ENCODE measurements at regions not wholly inside any gene's neighbourhood (a gene's known extent, or its start where the extent isn't known, plus 50 kb on each side); places are given as distances from the start of the nearest gene placed in this dataset.

DNA sequence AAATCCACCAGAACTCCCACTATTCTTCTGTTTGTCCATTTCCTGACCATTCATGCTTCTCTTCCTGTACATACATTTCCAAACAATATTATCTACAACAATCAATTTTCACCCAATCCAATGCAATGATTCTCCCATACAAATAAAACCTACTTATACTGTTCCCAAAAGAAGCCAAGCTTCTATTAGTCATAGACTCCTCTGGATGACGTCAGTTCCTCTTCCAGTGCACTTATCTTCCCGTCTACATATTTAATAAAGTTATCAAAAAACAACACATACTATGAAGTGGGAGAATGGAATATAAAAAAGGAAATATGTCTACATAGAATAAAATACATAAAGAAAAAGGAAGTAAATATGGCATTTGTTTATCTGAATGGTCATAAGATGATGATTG lies 165.4 kb downstream of the FOXG1 start:
- Histone ChIP-seq H2AK5ac (ENCODE audit: low read length) (no peak overlapping the region), H4K8ac (ENCODE audit: low read depth, low read length) (no peak overlapping the region), H2BK120ac (ENCODE audit: insufficient read depth, low read length, poor library complexity) (no peak overlapping the region), H3K4me2 (ENCODE audit: low read length) (no peak overlapping the region), H3K27ac (ENCODE audit: low read depth, low read length) (no peak overlapping the region), H3K23ac (ENCODE audit: low read length) (no peak overlapping the region), H3K79me2 (ENCODE audit: control insufficient read depth, insufficient read depth, low read length, poor library complexity) (no peaks in the 10 kb centered on the region), H3K18ac (ENCODE audit: low read length) (no peak overlapping the region), H3K36me3 (ENCODE audit: control insufficient read depth in 1 of 2, insufficient read depth in 2 of 2, low read length in 2 of 2) (no peaks in the 10 kb centered on the region), H2BK12ac (ENCODE audit: low read length) (no peak overlapping the region), H3K9me3 (ENCODE audit: insufficient read depth, low read depth, low read length) (no peaks in the 10 kb centered on the region), H2BK5ac (ENCODE audit: low read depth, low read length, poor library complexity) (no peak overlapping the region), H3K79me1 (ENCODE audit: low read length) (no peaks in the 10 kb centered on the region), H3K4ac (ENCODE audit: low read depth, low read length) (no peak overlapping the region), H3K14ac (ENCODE audit: low read length) (no peak overlapping the region), H3K4me1 (ENCODE audit: control insufficient read depth in 1 of 2, insufficient read depth in 2 of 2, low read length in 2 of 2) (no peaks in the 10 kb centered on the region), H3K4me3 (ENCODE audit: low read depth, low read length) (no peak overlapping the region), H2AFZ (ENCODE audit: insufficient read depth, low read length, poor library complexity) (no peak overlapping the region), H3K9ac (ENCODE audit: low read length) (no peak overlapping the region), H4K91ac (ENCODE audit: low read depth, low read length) (no peak overlapping the region), H4K12ac (ENCODE audit: low read depth, low read length) (no peak overlapping the region), H3K27me3 (ENCODE audit: insufficient read depth, low read length) (no peaks in the 10 kb centered on the region)
- DNase-seq: no peak
- no CpG with 5 or more reads among the region's 2 CpGs for WGBS (ENCODE audit: extremely low coverage, insufficient coverage, insufficient read length)

DNA sequence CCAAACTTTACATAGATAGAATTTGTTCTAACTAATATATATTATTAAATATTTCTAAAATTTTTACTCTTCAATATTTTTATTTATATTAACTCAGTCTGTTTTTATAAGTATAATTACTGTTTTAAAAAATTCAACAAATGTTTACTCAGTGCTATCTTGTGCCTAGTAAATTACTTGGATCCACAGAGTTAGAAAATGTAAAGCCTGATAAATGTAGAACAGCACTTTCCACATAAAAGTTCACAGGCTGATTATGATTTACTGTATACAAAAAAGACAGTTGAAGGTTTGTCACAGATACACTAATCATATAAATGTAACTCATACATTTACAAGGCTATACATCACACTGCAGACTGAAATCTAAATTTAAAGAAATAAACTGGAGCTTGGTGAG lies 170.0 kb downstream of the FOXG1 start:
- Histone ChIP-seq H3K9ac (ENCODE audit: low read length) (no peak overlapping the region), H3K79me1 (ENCODE audit: low read length) (no peaks in the 10 kb centered on the region)

DNA sequence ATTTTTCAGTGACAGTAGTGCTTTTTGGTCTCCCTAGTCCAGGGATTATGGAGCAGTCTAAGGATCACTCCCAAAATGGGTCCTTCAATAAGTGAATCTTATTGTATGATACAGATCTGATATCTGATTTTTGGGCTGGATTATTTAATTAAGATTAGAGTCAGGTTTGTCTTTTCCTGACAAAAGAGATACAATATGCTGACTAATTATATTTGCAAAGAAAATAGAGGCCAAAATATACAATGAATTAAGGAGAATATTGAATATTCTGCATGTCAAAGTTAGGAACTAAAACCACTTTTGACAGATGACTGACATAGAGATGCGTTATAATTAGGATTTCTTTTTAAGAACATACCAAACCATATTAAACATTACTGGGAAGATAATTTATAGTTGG lies 175.2 kb downstream of the FOXG1 start:
- H3K18ac ChIP-seq (ENCODE audit: low read length): no peak overlapping the region
- no peak overlapping the region for H3K14ac ChIP-seq (ENCODE audit: low read length)
- no peaks in the 10 kb centered on the region for H3K79me2 ChIP-seq (ENCODE audit: control insufficient read depth, insufficient read depth, low read length, poor library complexity)
- no peaks in the 10 kb centered on the region for H3K79me1 ChIP-seq (ENCODE audit: low read length)
- DNase-seq: no peak
- H2BK12ac ChIP-seq (ENCODE audit: low read length): no peak overlapping the region
- H4K91ac ChIP-seq (ENCODE audit: low read depth, low read length): no peak overlapping the region
- no peaks in the 10 kb centered on the region for H3K9me3 ChIP-seq (ENCODE audit: insufficient read depth, low read depth, low read length)
- no peak overlapping the region for H3K4me2 ChIP-seq (ENCODE audit: low read length)
- H3K9ac ChIP-seq (ENCODE audit: low read length): no peak overlapping the region
- no peaks in the 10 kb centered on the region for H3K4me1 ChIP-seq (ENCODE audit: control insufficient read depth in 1 of 2, insufficient read depth in 2 of 2, low read length in 2 of 2)
- H4K8ac ChIP-seq (ENCODE audit: low read depth, low read length): no peak overlapping the region
- no peak overlapping the region for H3K4ac ChIP-seq (ENCODE audit: low read depth, low read length)
- H2AK5ac ChIP-seq (ENCODE audit: low read length): no peak overlapping the region
- H2AFZ ChIP-seq (ENCODE audit: insufficient read depth, low read length, poor library complexity): no peak overlapping the region
- H4K12ac ChIP-seq (ENCODE audit: low read depth, low read length): no peak overlapping the region
- H3K4me3 ChIP-seq (ENCODE audit: low read depth, low read length): no peak overlapping the region
- no peak overlapping the region for H2BK120ac ChIP-seq (ENCODE audit: insufficient read depth, low read length, poor library complexity)
- H2BK5ac ChIP-seq (ENCODE audit: low read depth, low read length, poor library complexity): no peak overlapping the region
- H3K27me3 ChIP-seq (ENCODE audit: insufficient read depth, low read length): no peaks in the 10 kb centered on the region
- no peak overlapping the region for H3K23ac ChIP-seq (ENCODE audit: low read length)
- no peak overlapping the region for H3K27ac ChIP-seq (ENCODE audit: low read depth, low read length)
- no CpG with 5 or more reads among the region's 1 CpG for WGBS (ENCODE audit: extremely low coverage, insufficient coverage, insufficient read length)
- H3K36me3 ChIP-seq (ENCODE audit: control insufficient read depth in 1 of 2, insufficient read depth in 2 of 2, low read length in 2 of 2): no peaks in the 10 kb centered on the region

More for the DNA sequence above, 170.0 kb downstream of the FOXG1 start:
- Histone ChIP-seq H2AK5ac (ENCODE audit: low read length) (no peak overlapping the region), H3K4ac (ENCODE audit: low read depth, low read length) (no peak overlapping the region), H3K36me3 (ENCODE audit: control insufficient read depth in 1 of 2, insufficient read depth in 2 of 2, low read length in 2 of 2) (no peaks in the 10 kb centered on the region), H3K4me1 (ENCODE audit: control insufficient read depth in 1 of 2, insufficient read depth in 2 of 2, low read length in 2 of 2) (no peaks in the 10 kb centered on the region), H3K4me2 (ENCODE audit: low read length) (no peak overlapping the region), H3K27me3 (ENCODE audit: insufficient read depth, low read length) (no peaks in the 10 kb centered on the region), H2BK5ac (ENCODE audit: low read depth, low read length, poor library complexity) (no peak overlapping the region), H3K23ac (ENCODE audit: low read length) (no peak overlapping the region), H4K12ac (ENCODE audit: low read depth, low read length) (no peak overlapping the region), H3K9me3 (ENCODE audit: insufficient read depth, low read depth, low read length) (no peaks in the 10 kb centered on the region), H2BK12ac (ENCODE audit: low read length) (no peak overlapping the region), H4K91ac (ENCODE audit: low read depth, low read length) (no peak overlapping the region), H2AFZ (ENCODE audit: insufficient read depth, low read length, poor library complexity) (no peak overlapping the region), H3K14ac (ENCODE audit: low read length) (no peak overlapping the region), H3K18ac (ENCODE audit: low read length) (no peak overlapping the region), H4K8ac (ENCODE audit: low read depth, low read length) (no peak overlapping the region), H3K4me3 (ENCODE audit: low read depth, low read length) (no peak overlapping the region), H3K27ac (ENCODE audit: low read depth, low read length) (no peak overlapping the region), H3K79me2 (ENCODE audit: control insufficient read depth, insufficient read depth, low read length, poor library complexity) (no peaks in the 10 kb centered on the region), H2BK120ac (ENCODE audit: insufficient read depth, low read length, poor library complexity) (no peak overlapping the region)
- no peak for DNase-seq

DNA sequence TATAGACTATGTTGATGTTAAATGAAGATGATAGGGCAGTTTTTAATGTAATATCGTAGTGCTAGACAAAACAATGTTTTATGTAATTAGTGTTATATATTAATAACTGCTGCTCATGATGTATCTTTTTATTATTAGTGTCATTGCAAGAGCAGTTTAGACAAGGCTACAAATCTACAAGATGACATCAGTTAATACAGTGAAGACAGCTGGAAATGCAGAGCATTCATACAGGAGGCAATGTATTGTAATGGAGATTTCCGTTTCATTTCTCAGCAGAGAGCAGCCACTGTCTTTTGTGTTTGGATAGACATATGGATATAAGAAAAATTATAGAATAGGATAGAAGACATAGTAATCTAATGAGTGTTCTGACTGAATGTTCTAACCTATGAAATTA lies 178.0 kb downstream of the FOXG1 start:
- Histone ChIP-seq H2BK5ac (ENCODE audit: low read depth, low read length, poor library complexity) (no peak overlapping the region), H4K91ac (ENCODE audit: low read depth, low read length) (no peak overlapping the region), H3K27me3 (ENCODE audit: insufficient read depth, low read length) (no peaks in the 10 kb centered on the region), H3K18ac (ENCODE audit: low read length) (no peak overlapping the region), H3K36me3 (ENCODE audit: control insufficient read depth in 1 of 2, insufficient read depth in 2 of 2, low read length in 2 of 2) (no peaks in the 10 kb centered on the region), H4K12ac (ENCODE audit: low read depth, low read length) (no peak overlapping the region), H2AFZ (ENCODE audit: insufficient read depth, low read length, poor library complexity) (no peak overlapping the region), H3K4me2 (ENCODE audit: low read length) (no peak overlapping the region), H2BK120ac (ENCODE audit: insufficient read depth, low read length, poor library complexity) (no peak overlapping the region), H3K9me3 (ENCODE audit: insufficient read depth, low read depth, low read length) (no peaks in the 10 kb centered on the region), H3K14ac (ENCODE audit: low read length) (no peak overlapping the region), H3K79me1 (ENCODE audit: low read length) (no peaks in the 10 kb centered on the region), H3K4me1 (ENCODE audit: control insufficient read depth in 1 of 2, insufficient read depth in 2 of 2, low read length in 2 of 2) (no peaks in the 10 kb centered on the region), H3K79me2 (ENCODE audit: control insufficient read depth, insufficient read depth, low read length, poor library complexity) (no peaks in the 10 kb centered on the region), H3K4me3 (ENCODE audit: low read depth, low read length) (no peak overlapping the region), H2AK5ac (ENCODE audit: low read length) (no peak overlapping the region), H2BK12ac (ENCODE audit: low read length) (no peak overlapping the region), H3K27ac (ENCODE audit: low read depth, low read length) (no peak overlapping the region), H3K9ac (ENCODE audit: low read length) (no peak overlapping the region), H3K4ac (ENCODE audit: low read depth, low read length) (no peak overlapping the region), H4K8ac (ENCODE audit: low read depth, low read length) (no peak overlapping the region), H3K23ac (ENCODE audit: low read length) (no peak overlapping the region)
- no CpG with 5 or more reads among the region's 2 CpGs for WGBS (ENCODE audit: extremely low coverage, insufficient coverage, insufficient read length)
- DNase-seq: no peak

DNA sequence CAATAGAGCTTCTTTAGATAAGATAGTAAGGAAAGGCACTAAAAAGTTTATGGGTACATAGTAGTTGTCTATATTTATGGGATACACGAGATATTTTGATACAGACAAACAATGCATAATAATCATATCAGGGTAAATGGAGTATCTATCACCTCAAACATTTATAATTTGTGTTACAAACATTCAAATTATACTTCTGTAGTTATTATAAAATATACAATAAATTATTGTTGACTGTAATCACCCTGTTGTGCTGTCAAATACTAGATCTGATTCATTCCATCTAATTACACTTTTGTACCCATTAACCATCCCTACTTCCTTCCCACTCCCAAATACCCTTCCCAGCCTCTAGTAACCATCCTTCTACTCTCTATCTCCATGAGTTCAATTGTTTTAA lies 179.7 kb downstream of the FOXG1 start:
- Histone ChIP-seq H3K9ac (ENCODE audit: low read length) (no peak overlapping the region), H2BK12ac (ENCODE audit: low read length) (no peak overlapping the region), H3K79me2 (ENCODE audit: control insufficient read depth, insufficient read depth, low read length, poor library complexity) (no peaks in the 10 kb centered on the region), H4K12ac (ENCODE audit: low read depth, low read length) (no peak overlapping the region), H2BK5ac (ENCODE audit: low read depth, low read length, poor library complexity) (no peak overlapping the region), H3K4me2 (ENCODE audit: low read length) (no peak overlapping the region), H3K27ac (ENCODE audit: low read depth, low read length) (no peak overlapping the region), H2BK120ac (ENCODE audit: insufficient read depth, low read length, poor library complexity) (no peak overlapping the region), H3K4me3 (ENCODE audit: low read depth, low read length) (no peak overlapping the region), H2AK5ac (ENCODE audit: low read length) (no peak overlapping the region), H3K27me3 (ENCODE audit: insufficient read depth, low read length) (no peaks in the 10 kb centered on the region), H3K4me1 (ENCODE audit: control insufficient read depth in 1 of 2, insufficient read depth in 2 of 2, low read length in 2 of 2) (no peaks in the 10 kb centered on the region), H3K18ac (ENCODE audit: low read length) (no peak overlapping the region), H3K36me3 (ENCODE audit: control insufficient read depth in 1 of 2, insufficient read depth in 2 of 2, low read length in 2 of 2) (no peaks in the 10 kb centered on the region), H3K4ac (ENCODE audit: low read depth, low read length) (no peak overlapping the region), H4K91ac (ENCODE audit: low read depth, low read length) (no peak overlapping the region), H3K23ac (ENCODE audit: low read length) (no peak overlapping the region), H4K8ac (ENCODE audit: low read depth, low read length) (no peak overlapping the region), H3K9me3 (ENCODE audit: insufficient read depth, low read depth, low read length) (no peaks in the 10 kb centered on the region), H2AFZ (ENCODE audit: insufficient read depth, low read length, poor library complexity) (no peak overlapping the region), H3K14ac (ENCODE audit: low read length) (no peak overlapping the region), H3K79me1 (ENCODE audit: low read length) (no peaks in the 10 kb centered on the region)
- no peak for DNase-seq
- WGBS (ENCODE audit: extremely low coverage, insufficient coverage, insufficient read length): no CpG with 5 or more reads among the region's 1 CpG
